ENCODE measurements at regions not wholly inside any gene's neighbourhood (a gene's known extent, or its start where the extent isn't known, plus 50 kb on each side); places are given as distances from the start of the nearest gene placed in this dataset.
A peak's percentile ranks its signal among the peaks of the same experiment; 100 is the strongest.

DNA sequence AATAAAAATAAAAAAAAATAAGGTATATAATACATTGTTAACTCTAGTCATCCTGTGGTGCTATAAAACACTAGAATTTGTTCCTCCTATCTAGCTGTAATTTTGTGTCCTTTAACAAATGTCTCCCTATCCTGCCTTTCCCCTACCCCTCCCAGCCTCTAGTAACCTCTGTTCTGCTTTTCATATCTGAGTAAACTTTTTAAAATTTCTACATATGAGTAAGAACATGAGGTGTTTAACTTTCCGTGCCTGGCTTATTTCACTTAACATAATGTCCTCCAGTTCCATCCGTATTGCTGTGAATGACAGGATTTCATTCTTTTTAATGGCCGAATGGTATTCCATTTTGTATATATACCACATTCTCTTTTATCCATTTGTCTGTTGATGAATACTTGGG, 71.3 kb upstream of the GNG2 start:
- ChIA-PET POLR2A (no interaction called here), CTCF (interaction anchor here (1.2 to 1.4 kb wide), 3 partner anchors 10 to 13 kb away, joined by 3 to 5 read pairs (median 3); no protein-coding TSS in a partner anchor)
- Histone ChIP-seq H3K4me3 (ENCODE audit: control insufficient read depth in 1 of 7, extremely low read depth in 1 of 7, insufficient read depth in 4 of 7, low read depth in 2 of 7, low read length in 6 of 7) (no peak overlapping the region), H3K27me3 (replicated peaks in 2 of 5; ENCODE audit: control insufficient read depth in 4 of 5, insufficient read depth in 5 of 5, low read length in 4 of 5) (no peaks in the 10 kb centered on the region), H3K9me3 (ENCODE audit: control extremely low read depth in 1 of 5, control insufficient read depth in 4 of 5, insufficient read depth in 2 of 5, low read depth in 1 of 5, low read length in 4 of 5) (peaks cover 0 to 22% (median 3%) of the 10 kb centered on the region in 5 experiments), H3K36me3 (ENCODE audit: control insufficient read depth in 4 of 4, insufficient read depth in 4 of 4, low read length in 3 of 4) (no peaks in the 10 kb centered on the region), H3K4me1 (ENCODE audit: control extremely low read depth in 1 of 4, control insufficient read depth in 4 of 4, insufficient read depth in 4 of 4, low read length in 3 of 4) (no peaks in the 10 kb centered on the region), H3K27ac (ENCODE audit: insufficient read depth in 1 of 2, low read depth in 1 of 2, low read length in 2 of 2, poor library complexity in 1 of 2, severe bottlenecking in 2 of 2) (no peak overlapping the region)
- DNase-seq: no peak
- no CpG with 5 or more reads among the region's 3 CpGs for WGBS (ENCODE audit: insufficient coverage)

GRCh38 chr14:51789596-51789995, 70.8 kb upstream of the GNG2 start:
- DNase-seq: peak in 2 of 3 donors; percentile 21 to 22
- Histone ChIP-seq H3K27ac (ENCODE audit: insufficient read depth in 1 of 2, low read depth in 1 of 2, low read length in 2 of 2, poor library complexity in 1 of 2, severe bottlenecking in 2 of 2) (no peak overlapping the region), H3K36me3 (ENCODE audit: control insufficient read depth in 4 of 4, insufficient read depth in 4 of 4, low read length in 3 of 4) (no peaks in the 10 kb centered on the region), H3K9me3 (ENCODE audit: control extremely low read depth in 1 of 5, control insufficient read depth in 4 of 5, insufficient read depth in 2 of 5, low read depth in 1 of 5, low read length in 4 of 5) (peaks cover 0 to 22% (median 3%) of the 10 kb centered on the region in 5 experiments), H3K4me3 (ENCODE audit: control insufficient read depth in 1 of 7, extremely low read depth in 1 of 7, insufficient read depth in 4 of 7, low read depth in 2 of 7, low read length in 6 of 7) (no peak overlapping the region), H3K4me1 (ENCODE audit: control extremely low read depth in 1 of 4, control insufficient read depth in 4 of 4, insufficient read depth in 4 of 4, low read length in 3 of 4) (no peaks in the 10 kb centered on the region), H3K27me3 (replicated peaks in 2 of 5; ENCODE audit: control insufficient read depth in 4 of 5, insufficient read depth in 5 of 5, low read length in 4 of 5) (no peaks in the 10 kb centered on the region)
- ChIA-PET POLR2A (no interaction called here), CTCF (interaction anchor here (1.3 to 1.4 kb wide), 2 partner anchors 12 to 14 kb away, joined by 3 to 5 read pairs; no protein-coding TSS in a partner anchor)

- DNase-seq: no peak
- Histone ChIP-seq H3K4me1 (ENCODE audit: control extremely low read depth in 1 of 4, control insufficient read depth in 4 of 4, insufficient read depth in 4 of 4, low read length in 3 of 4) (no peaks in the 10 kb centered on the region), H3K9me3 (ENCODE audit: control extremely low read depth in 1 of 5, control insufficient read depth in 4 of 5, insufficient read depth in 2 of 5, low read depth in 1 of 5, low read length in 4 of 5) (no peaks in the 10 kb centered on the region), H3K27me3 (replicated peaks in 2 of 5; ENCODE audit: control insufficient read depth in 4 of 5, insufficient read depth in 5 of 5, low read length in 4 of 5) (no peaks in the 10 kb centered on the region), H3K36me3 (ENCODE audit: control insufficient read depth in 4 of 4, insufficient read depth in 4 of 4, low read length in 3 of 4) (no peaks in the 10 kb centered on the region), H3K4me3 (ENCODE audit: control insufficient read depth in 1 of 7, extremely low read depth in 1 of 7, insufficient read depth in 4 of 7, low read depth in 2 of 7, low read length in 6 of 7) (no peak overlapping the region), H3K27ac (ENCODE audit: insufficient read depth in 1 of 2, low read depth in 1 of 2, low read length in 2 of 2, poor library complexity in 1 of 2, severe bottlenecking in 2 of 2) (no peak overlapping the region)
- WGBS (ENCODE audit: insufficient coverage): 100% methylated on average over 1 of the region's 2 CpGs
- POLR2A ChIA-PET: no interaction called here
- CTCF ChIA-PET: no interaction called here
These were observed 67.6 kb upstream of the GNG2 start for GRCh38 chr14:51792809-51793208.

DNA sequence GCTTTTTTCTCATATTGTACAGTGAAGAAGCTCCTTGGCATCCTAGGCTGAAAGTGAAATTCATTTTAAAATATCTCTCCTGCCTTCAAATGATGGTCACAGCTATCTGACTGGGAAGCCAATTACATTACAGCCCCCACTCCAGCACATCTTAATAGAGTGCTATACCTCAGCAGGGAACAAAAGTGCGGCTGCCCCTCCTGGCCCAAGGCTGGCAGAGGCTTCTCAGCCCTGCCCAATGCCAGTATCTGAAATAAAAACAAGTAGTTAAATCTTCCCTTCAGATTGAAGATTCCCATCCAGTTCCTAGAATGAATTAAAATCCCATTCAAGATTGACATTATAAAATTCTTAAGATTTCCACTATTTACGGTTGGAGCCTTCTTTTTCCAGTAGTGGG, 54.9 kb upstream of the GNG2 start:
- WGBS (ENCODE audit: insufficient coverage): 100% methylated on average over 1 of the region's 2 CpGs
- Histone ChIP-seq H3K4me3 (ENCODE audit: control insufficient read depth in 1 of 7, extremely low read depth in 1 of 7, insufficient read depth in 4 of 7, low read depth in 2 of 7, low read length in 6 of 7) (no peak overlapping the region), H3K4me1 (ENCODE audit: control extremely low read depth in 1 of 4, control insufficient read depth in 4 of 4, insufficient read depth in 4 of 4, low read length in 3 of 4) (no peaks in the 10 kb centered on the region), H3K27me3 (replicated peaks in 2 of 5; ENCODE audit: control insufficient read depth in 4 of 5, insufficient read depth in 5 of 5, low read length in 4 of 5) (no peaks in the 10 kb centered on the region), H3K27ac (ENCODE audit: insufficient read depth in 1 of 2, low read depth in 1 of 2, low read length in 2 of 2, poor library complexity in 1 of 2, severe bottlenecking in 2 of 2) (no peak overlapping the region), H3K9me3 (ENCODE audit: control extremely low read depth in 1 of 5, control insufficient read depth in 4 of 5, insufficient read depth in 2 of 5, low read depth in 1 of 5, low read length in 4 of 5) (peaks cover 0 to 3% (median 0%) of the 10 kb centered on the region in 5 experiments), H3K36me3 (ENCODE audit: control insufficient read depth in 4 of 4, insufficient read depth in 4 of 4, low read length in 3 of 4) (no peaks in the 10 kb centered on the region)
- no peak for DNase-seq
- CTCF ChIA-PET: no interaction called here
- POLR2A ChIA-PET: no interaction called here

DNA sequence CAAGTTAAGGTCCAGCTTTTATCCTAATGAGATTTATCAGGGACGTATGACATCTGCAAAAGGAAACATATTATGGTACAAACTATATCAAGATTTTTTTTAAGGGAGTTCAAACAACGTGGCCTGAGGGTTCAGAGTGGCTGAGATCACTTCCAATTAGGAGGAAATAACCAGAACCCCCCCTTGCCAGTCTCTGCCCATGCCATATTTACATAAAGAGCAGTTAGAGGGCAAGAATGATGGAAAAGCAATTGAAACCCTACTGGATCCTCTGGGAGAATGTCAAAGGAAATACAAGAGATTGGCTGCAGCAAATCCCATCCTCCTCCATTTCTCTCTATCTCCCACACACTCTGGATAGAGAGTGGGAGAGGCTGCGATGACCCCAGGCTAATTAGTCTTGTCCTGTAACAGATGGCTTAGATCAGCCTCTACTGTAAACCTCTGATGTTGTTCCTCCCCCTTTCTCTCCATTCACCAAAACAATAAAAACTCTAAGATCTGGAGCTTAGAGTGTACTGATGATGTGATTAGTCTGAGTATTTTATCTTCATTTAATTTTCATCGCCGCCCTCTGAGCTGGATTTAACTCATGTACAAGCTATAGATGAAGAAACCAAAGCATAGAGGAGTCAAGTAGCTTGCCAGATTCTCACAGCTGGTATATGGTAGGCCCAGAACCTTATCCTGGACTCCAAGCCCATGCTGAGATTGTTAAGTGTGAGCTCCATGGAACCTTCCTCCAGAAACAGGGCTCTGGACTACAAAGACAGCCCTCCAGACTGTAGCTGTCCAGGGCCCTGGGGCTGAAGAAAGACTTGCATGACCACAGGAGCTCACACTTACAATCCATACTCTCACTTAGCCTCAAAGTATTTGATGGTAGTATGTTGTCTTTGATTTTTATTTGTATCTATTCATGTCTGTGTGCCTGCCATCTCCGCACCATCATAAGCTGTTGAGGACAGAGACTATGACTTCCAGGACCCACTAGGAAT, 54.1 kb upstream of the GNG2 start:
- ChIA-PET POLR2A (no interaction called here), CTCF (interaction anchor here (1.4 kb wide), 1 partner anchor 25 kb away, joined by 3 read pairs; no protein-coding TSS in a partner anchor)
- Histone ChIP-seq H3K4me3 (ENCODE audit: control insufficient read depth in 1 of 7, extremely low read depth in 1 of 7, insufficient read depth in 4 of 7, low read depth in 2 of 7, low read length in 6 of 7) (no peak overlapping the region), H3K36me3 (ENCODE audit: control insufficient read depth in 4 of 4, insufficient read depth in 4 of 4, low read length in 3 of 4) (no peaks in the 10 kb centered on the region), H3K4me1 (ENCODE audit: control extremely low read depth in 1 of 4, control insufficient read depth in 4 of 4, insufficient read depth in 4 of 4, low read length in 3 of 4) (no peaks in the 10 kb centered on the region), H3K27me3 (replicated peaks in 2 of 5; ENCODE audit: control insufficient read depth in 4 of 5, insufficient read depth in 5 of 5, low read length in 4 of 5) (no peaks in the 10 kb centered on the region), H3K9me3 (ENCODE audit: control extremely low read depth in 1 of 5, control insufficient read depth in 4 of 5, insufficient read depth in 2 of 5, low read depth in 1 of 5, low read length in 4 of 5) (peaks cover 0 to 3% (median 0%) of the 10 kb centered on the region in 5 experiments), H3K27ac (ENCODE audit: insufficient read depth in 1 of 2, low read depth in 1 of 2, low read length in 2 of 2, poor library complexity in 1 of 2, severe bottlenecking in 2 of 2) (no peak overlapping the region)
- WGBS (ENCODE audit: insufficient coverage): 100% methylated on average over 3 of the region's 6 CpGs
- DNase-seq: no peak

DNA sequence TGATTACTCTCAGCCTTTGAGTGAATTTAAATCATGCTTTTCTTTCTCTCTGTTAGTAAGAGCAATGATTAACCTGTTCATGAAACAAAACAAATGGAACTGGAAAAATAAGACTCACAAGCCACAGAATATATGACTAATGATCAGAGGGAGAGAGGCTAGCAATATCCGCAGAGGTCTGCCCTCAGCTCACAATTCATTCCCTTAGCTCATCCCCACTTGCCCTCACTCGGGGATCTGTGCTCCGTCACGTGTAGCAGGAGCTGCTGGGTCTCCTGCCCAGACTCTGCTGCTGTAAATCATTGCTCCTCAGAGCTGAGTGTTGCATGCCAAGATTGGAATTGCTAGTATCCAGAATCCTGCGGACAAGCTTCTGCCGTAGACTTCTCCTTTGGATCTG, 53.1 kb upstream of the GNG2 start:
- no peaks in the 10 kb centered on the region for H3K4me1 ChIP-seq (ENCODE audit: control extremely low read depth in 1 of 4, control insufficient read depth in 4 of 4, insufficient read depth in 4 of 4, low read length in 3 of 4)
- H3K27ac ChIP-seq (ENCODE audit: insufficient read depth in 1 of 2, low read depth in 1 of 2, low read length in 2 of 2, poor library complexity in 1 of 2, severe bottlenecking in 2 of 2): no peak overlapping the region
- H3K27me3 ChIP-seq (replicated peaks in 2 of 5; ENCODE audit: control insufficient read depth in 4 of 5, insufficient read depth in 5 of 5, low read length in 4 of 5): no peaks in the 10 kb centered on the region
- 100% methylated on average over 3 of the region's 6 CpGs for WGBS (ENCODE audit: insufficient coverage)
- H3K4me3 ChIP-seq (ENCODE audit: control insufficient read depth in 1 of 7, extremely low read depth in 1 of 7, insufficient read depth in 4 of 7, low read depth in 2 of 7, low read length in 6 of 7): no peak overlapping the region
- peaks cover 0 to 3% (median 0%) of the 10 kb centered on the region in 5 experiments for H3K9me3 ChIP-seq (ENCODE audit: control extremely low read depth in 1 of 5, control insufficient read depth in 4 of 5, insufficient read depth in 2 of 5, low read depth in 1 of 5, low read length in 4 of 5)
- no peaks in the 10 kb centered on the region for H3K36me3 ChIP-seq (ENCODE audit: control insufficient read depth in 4 of 4, insufficient read depth in 4 of 4, low read length in 3 of 4)
- no peak for DNase-seq
- ChIA-PET POLR2A (no interaction called here), CTCF (interaction anchor here (0.9 to 3.0 kb wide), 4 partner anchors 26 to 171 kb away, joined by 3 to 8 read pairs (median 5); no protein-coding TSS in a partner anchor)

Measured in common myeloid progenitor, CD34-positive (primary cell).